Parathyroid adenoma (tissue), 2 donors: ENCODE measurements at regions not wholly inside any gene's neighbourhood (a gene's known extent, or its start where the extent isn't known, plus 50 kb on each side); places are given as distances from the start of the nearest gene placed in this dataset.

Experiments used
- H2AFZ ChIP-seq: fragments of 300-600 bp; sonication (generic); one replicate; pipeline ENCODE4 v1.7.0; 2017; ENCODE audit warnings: antibody characterized with exemption, mild to moderate bottlenecking
- H3K27ac ChIP-seq: fragments of 300-600 bp; sonication (generic); one replicate; pipeline ENCODE4 v1.7.0; 2017
- H3K27me3 ChIP-seq: fragments of 300-600 bp; sonication (generic); one replicate; pipeline ENCODE4 v1.7.0; 2017; ENCODE audit warnings: low read length; ENCODE audit not compliant: control insufficient read depth, insufficient read depth
- H3K36me3 ChIP-seq: fragments of 300-600 bp; sonication (generic); one replicate; pipeline ENCODE4 v1.7.0; 2017; ENCODE audit warnings: low read length; ENCODE audit not compliant: control insufficient read depth, insufficient read depth
- H3K4me1 ChIP-seq: fragments of 300-600 bp; sonication (generic); one replicate; pipeline ENCODE4 v1.7.0; 2017; ENCODE audit warnings: control low read depth
- H3K4me2 ChIP-seq: fragments of 300-600 bp; sonication (generic); one replicate; pipeline ENCODE4 v1.7.0; 2017; ENCODE audit warnings: low read length
- H3K4me3 ChIP-seq: fragments of 300-600 bp; sonication (generic); one replicate; pipeline ENCODE4 v1.7.0; 2017; ENCODE audit warnings: low read depth, low read length
- H3K79me2 ChIP-seq: fragments of 300-600 bp; sonication (generic); one replicate; pipeline ENCODE4 v1.7.0; 2017; ENCODE audit warnings: control low read depth
- H3K9ac ChIP-seq: fragments of 300-600 bp; sonication (generic); one replicate; pipeline ENCODE4 v1.7.0; 2017; ENCODE audit warnings: mild to moderate bottlenecking
- H3K9me3 ChIP-seq: fragments of 300-600 bp; sonication (generic); one replicate; pipeline ENCODE4 v1.7.0; 2017; ENCODE audit warnings: low read length; ENCODE audit not compliant: control insufficient read depth
- CTCF ChIP-seq: fragments of 300-600 bp; sonication (generic); IDR thresholded peaks from one replicate; pipeline ENCODE4 v1.7.0; 2017; ENCODE audit warnings: antibody characterized with exemption, mild to moderate bottlenecking
- donor health status: primary hyperparathyroidism.

GRCh38 chr12:59182658-59183455 is 262.6 kb upstream of the LRIG3 start:
- H3K27me3 ChIP-seq = no peaks in the 10 kb centered on the region
- no peak overlapping the region for H3K27ac ChIP-seq
- no peak for TF ChIP-seq CTCF
- no peak overlapping the region for H3K4me3 ChIP-seq
- no peaks in the 10 kb centered on the region for H3K4me1 ChIP-seq
- no peaks in the 10 kb centered on the region for H3K9me3 ChIP-seq
- H3K36me3 ChIP-seq = no peaks in the 10 kb centered on the region
- no peaks in the 10 kb centered on the region for H3K79me2 ChIP-seq
- H3K9ac ChIP-seq = no peak overlapping the region
- H3K4me2 ChIP-seq = no peak overlapping the region
- no peak overlapping the region for H2AFZ ChIP-seq

GRCh38 chr12:59182191-59182590 is 261.9 kb upstream of the LRIG3 start:
- H3K36me3 ChIP-seq = no peaks in the 10 kb centered on the region
- H3K4me2 ChIP-seq = no peak overlapping the region
- no peak overlapping the region for H3K27ac ChIP-seq
- H3K4me1 ChIP-seq = no peaks in the 10 kb centered on the region
- no peak for TF ChIP-seq CTCF
- H3K79me2 ChIP-seq = no peaks in the 10 kb centered on the region
- H3K27me3 ChIP-seq = no peaks in the 10 kb centered on the region
- H3K9ac ChIP-seq = no peak overlapping the region
- H3K9me3 ChIP-seq = no peaks in the 10 kb centered on the region
- H2AFZ ChIP-seq = no peak overlapping the region
- H3K4me3 ChIP-seq = no peak overlapping the region

- Histone ChIP-seq H2AFZ (no peak overlapping the region), H3K4me1 (no peaks in the 10 kb centered on the region), H3K36me3 (no peaks in the 10 kb centered on the region), H3K79me2 (no peaks in the 10 kb centered on the region), H3K9me3 (no peaks in the 10 kb centered on the region), H3K27ac (no peak overlapping the region), H3K27me3 (no peaks in the 10 kb centered on the region), H3K4me2 (no peak overlapping the region), H3K9ac (no peak overlapping the region), H3K4me3 (no peak overlapping the region)
- no peak for TF ChIP-seq CTCF
These were observed 261.0 kb upstream of the LRIG3 start for GRCh38 chr12:59181196-59181777.

GRCh38 chr12:59179231-59179630 is 258.9 kb upstream of the LRIG3 start:
- H3K9me3 ChIP-seq = no peaks in the 10 kb centered on the region
- H3K4me2 ChIP-seq = no peak overlapping the region
- H3K79me2 ChIP-seq = no peaks in the 10 kb centered on the region
- no peaks in the 10 kb centered on the region for H3K27me3 ChIP-seq
- H3K9ac ChIP-seq = no peak overlapping the region
- H3K36me3 ChIP-seq = no peaks in the 10 kb centered on the region
- TF ChIP-seq CTCF = no peak
- H3K4me3 ChIP-seq = no peak overlapping the region
- H3K4me1 ChIP-seq = no peaks in the 10 kb centered on the region
- no peak overlapping the region for H2AFZ ChIP-seq
- H3K27ac ChIP-seq = no peak overlapping the region

- no peaks in the 10 kb centered on the region for H3K36me3 ChIP-seq
- no peaks in the 10 kb centered on the region for H3K27me3 ChIP-seq
- no peak overlapping the region for H3K27ac ChIP-seq
- H2AFZ ChIP-seq = no peak overlapping the region
- H3K4me3 ChIP-seq = no peak overlapping the region
- no peak overlapping the region for H3K9ac ChIP-seq
- no peaks in the 10 kb centered on the region for H3K9me3 ChIP-seq
- no peak for TF ChIP-seq CTCF
- H3K4me1 ChIP-seq = no peaks in the 10 kb centered on the region
- H3K79me2 ChIP-seq = no peaks in the 10 kb centered on the region
- no peak overlapping the region for H3K4me2 ChIP-seq
These were observed 253.4 kb upstream of the LRIG3 start for GRCh38 chr12:59173695-59174094.
